Bronchial epithelial cell (primary cell): ENCODE measurements at regions not wholly inside any gene's neighbourhood (a gene's known extent, or its start where the extent isn't known, plus 50 kb on each side); places are given as distances from the start of the nearest gene placed in this dataset.

Source experiments
- DNase-seq: peaks from one replicate; pipeline ENCODE4 v3.0.0-alpha.2; 2010; ENCODE audit warnings: low read depth
- FAIRE-seq: peaks from 2 replicates; lab custom pipeline; 2011; peaks lifted over from hg19 to GRCh38; lab: Jason Lieb, UNC
- H3K27me3 ChIP-seq: 2 replicates; pipeline ENCODE4 v1.5.1; 2011; ENCODE audit warnings: low read length; ENCODE audit not compliant: control insufficient read depth, insufficient read depth
- H3K36me3 ChIP-seq: 2 replicates; pipeline ENCODE4 v1.5.1; 2011; ENCODE audit warnings: low read length; ENCODE audit not compliant: control insufficient read depth, insufficient read depth
- H3K4me3 ChIP-seq: 2 replicates; pipeline ENCODE4 v1.5.1; 2011; ENCODE audit warnings: mild to moderate bottlenecking, low read depth, low read length, control low read depth
- TF ChIP-seq, protein P1 (sequence below): IDR thresholded peaks from 2 replicates; pipeline ENCODE4 v1.5.1; 2011; ENCODE audit warnings: mild to moderate bottlenecking, moderate library complexity, low read length, control low read depth, inconsistent platforms; ENCODE audit not compliant: insufficient read depth, severe bottlenecking

DNA sequence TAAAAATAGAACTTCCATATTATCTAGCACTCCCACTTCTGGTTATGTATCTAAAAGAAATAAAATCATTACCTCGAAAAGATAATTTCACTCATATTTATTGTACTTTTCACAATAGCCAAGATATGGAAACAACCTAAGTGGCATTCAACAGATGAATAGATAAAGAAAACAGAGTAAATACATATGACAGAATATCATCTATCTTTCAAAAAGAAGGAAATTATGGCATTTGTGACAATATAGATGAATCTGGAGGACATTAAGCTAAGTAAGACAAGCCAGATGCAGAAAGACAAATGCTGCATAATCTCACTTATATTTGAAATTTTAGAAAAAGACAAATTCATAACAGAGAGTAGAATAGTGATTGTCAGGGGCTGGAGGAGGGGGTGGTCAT is 590.0 kb upstream of the ANO3 start:
- TF ChIP-seq, protein P1, sequence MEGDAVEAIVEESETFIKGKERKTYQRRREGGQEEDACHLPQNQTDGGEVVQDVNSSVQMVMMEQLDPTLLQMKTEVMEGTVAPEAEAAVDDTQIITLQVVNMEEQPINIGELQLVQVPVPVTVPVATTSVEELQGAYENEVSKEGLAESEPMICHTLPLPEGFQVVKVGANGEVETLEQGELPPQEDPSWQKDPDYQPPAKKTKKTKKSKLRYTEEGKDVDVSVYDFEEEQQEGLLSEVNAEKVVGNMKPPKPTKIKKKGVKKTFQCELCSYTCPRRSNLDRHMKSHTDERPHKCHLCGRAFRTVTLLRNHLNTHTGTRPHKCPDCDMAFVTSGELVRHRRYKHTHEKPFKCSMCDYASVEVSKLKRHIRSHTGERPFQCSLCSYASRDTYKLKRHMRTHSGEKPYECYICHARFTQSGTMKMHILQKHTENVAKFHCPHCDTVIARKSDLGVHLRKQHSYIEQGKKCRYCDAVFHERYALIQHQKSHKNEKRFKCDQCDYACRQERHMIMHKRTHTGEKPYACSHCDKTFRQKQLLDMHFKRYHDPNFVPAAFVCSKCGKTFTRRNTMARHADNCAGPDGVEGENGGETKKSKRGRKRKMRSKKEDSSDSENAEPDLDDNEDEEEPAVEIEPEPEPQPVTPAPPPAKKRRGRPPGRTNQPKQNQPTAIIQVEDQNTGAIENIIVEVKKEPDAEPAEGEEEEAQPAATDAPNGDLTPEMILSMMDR, result no peak
- Histone ChIP-seq H3K27me3 (no peaks in the 10 kb centered on the region), H3K36me3 (no peaks in the 10 kb centered on the region), H3K4me3 (no peak overlapping the region)
- FAIRE-seq, result no peak
- DNase-seq, result no peak

DNA sequence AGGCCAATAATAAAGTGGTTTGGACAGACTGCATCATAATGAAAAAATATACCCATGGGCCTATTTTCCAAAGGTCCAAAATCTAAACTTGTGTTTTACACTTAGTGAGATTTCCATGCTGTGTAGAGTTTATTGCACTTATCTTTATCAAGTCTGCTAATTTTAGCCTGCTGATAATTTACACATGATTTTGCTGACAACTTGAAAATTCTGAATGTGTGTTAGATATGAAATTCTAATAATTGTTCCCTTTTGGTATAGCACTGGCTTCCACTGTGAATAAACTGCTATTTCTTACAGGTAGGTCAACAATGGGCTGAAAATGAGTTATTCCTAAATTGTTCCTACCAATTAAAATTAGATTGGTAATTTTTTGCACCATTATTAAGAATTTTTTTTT is 589.1 kb upstream of the ANO3 start:
- Histone ChIP-seq H3K36me3 (no peaks in the 10 kb centered on the region), H3K4me3 (no peak overlapping the region), H3K27me3 (no peaks in the 10 kb centered on the region)
- DNase-seq (no peak), FAIRE-seq (no peak)
- TF ChIP-seq, protein P1, result no peak

DNA sequence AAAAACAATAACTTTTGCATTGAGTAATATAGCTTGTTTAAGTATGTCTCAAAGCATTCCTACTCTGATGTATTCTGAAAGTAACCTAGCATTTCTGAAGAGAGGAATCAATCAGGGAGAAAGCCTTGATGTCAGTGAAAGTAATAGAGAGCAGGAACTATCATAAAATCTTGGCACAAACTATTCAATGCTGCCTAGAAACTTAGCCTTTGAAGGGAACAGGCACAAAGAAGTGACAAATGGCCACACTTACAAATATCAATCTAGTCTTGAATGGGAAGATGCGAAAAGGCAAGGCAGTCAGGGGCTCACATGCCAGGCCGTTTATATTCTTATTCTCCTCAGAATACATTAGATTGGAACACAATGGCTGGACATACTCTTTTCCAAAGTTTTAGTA is 576.5 kb upstream of the ANO3 start:
- TF ChIP-seq, protein P1, result no peak
- H3K27me3 ChIP-seq, result no peaks in the 10 kb centered on the region
- DNase-seq (no peak), FAIRE-seq (no peak)
- no peak overlapping the region for H3K4me3 ChIP-seq
- H3K36me3 ChIP-seq, result no peaks in the 10 kb centered on the region

DNA sequence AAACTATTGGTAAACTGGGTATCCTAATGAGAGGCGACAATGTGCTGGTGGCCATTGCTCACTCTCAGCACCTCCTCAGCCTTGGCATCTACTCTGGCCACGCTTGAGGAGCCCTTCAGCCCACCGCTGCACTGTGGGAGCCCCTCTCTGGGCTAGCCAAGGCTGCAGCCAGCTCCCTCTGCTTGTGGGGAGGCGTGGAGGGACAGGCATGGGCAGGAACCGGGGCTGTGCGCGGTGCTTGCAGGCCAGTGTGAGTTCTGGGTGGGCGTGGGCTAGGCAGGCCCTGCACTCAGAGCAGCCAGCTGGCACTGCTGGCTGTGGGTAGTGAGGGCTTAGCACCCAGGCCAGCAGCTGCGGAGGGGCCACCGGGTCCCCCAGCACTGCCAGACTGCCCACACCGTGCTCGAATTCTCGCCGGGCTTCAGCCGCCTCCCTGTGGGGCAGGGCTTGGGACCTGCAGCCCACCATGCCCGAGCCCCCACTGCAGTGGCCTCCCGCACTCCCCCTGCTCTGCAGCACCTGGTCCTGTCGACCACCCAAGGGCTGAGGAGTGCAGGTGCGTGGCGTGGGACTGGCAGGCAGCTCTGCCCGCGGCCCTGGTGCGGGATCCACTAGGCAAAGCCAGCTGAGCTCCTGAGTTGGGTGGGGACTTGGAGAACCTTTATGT is 575.9 kb upstream of the ANO3 start:
- DNase-seq (no peak), FAIRE-seq (no peak)
- TF ChIP-seq, protein P1, result no peak
- H3K27me3 ChIP-seq, result no peaks in the 10 kb centered on the region
- H3K4me3 ChIP-seq, result no peak overlapping the region
- no peaks in the 10 kb centered on the region for H3K36me3 ChIP-seq

DNA sequence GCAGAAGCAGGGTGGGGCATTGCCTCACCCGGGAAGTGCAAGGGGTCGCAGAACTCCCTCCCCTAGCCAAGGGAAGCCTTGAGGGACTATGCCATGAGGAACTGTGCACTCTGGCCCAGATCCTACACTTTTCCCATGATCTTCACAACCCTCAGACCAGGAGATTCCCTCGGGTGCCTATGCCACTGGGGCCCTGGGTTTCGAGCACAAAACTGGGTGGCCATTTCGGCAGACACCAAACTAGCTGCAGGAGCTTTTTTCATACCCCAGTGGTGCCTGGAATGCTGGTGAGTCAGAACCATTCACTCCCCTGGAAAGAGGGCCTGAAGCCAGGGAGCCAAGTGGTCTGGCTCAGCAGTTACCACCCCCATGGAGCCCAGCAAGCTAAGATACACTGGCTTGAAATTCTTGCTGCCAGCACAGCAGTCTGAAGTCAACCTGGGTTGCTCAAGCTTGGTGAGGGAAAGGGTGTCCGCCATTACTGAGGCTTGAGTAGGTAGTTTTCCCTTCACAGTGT is 573.7 kb upstream of the ANO3 start:
- TF ChIP-seq, protein P1, result no peak
- FAIRE-seq, result no peak
- Histone ChIP-seq H3K4me3 (no peak overlapping the region), H3K36me3 (no peaks in the 10 kb centered on the region), H3K27me3 (no peaks in the 10 kb centered on the region)
- no peak for DNase-seq
